ENCODE measurements at regions not wholly inside any gene's neighbourhood (a gene's known extent, or its start where the extent isn't known, plus 50 kb on each side); places are given as distances from the start of the nearest gene placed in this dataset.
"Not testable (repeated sequence)": the region's sequence is repeated elsewhere in the genome, so short reads cannot be mapped to it uniquely, and the experiment has no call there.

- no peak for DNase-seq
Measured at GRCh38 chr12:127014079-127014478, 1252.9 kb upstream of the TMEM132C start.

- no peak for DNase-seq
Measured at GRCh38 chr12:127024791-127025190, 1242.2 kb upstream of the TMEM132C start.

- no peak for DNase-seq
Measured at GRCh38 chr12:127025545-127025944, 1241.4 kb upstream of the TMEM132C start.

- DNase-seq, result no peak
Measured at GRCh38 chr12:127035011-127035879, 1231.7 kb upstream of the TMEM132C start.

- DNase-seq, result no peak
Measured at GRCh38 chr12:127038152-127038551, 1228.8 kb upstream of the TMEM132C start.

DNA sequence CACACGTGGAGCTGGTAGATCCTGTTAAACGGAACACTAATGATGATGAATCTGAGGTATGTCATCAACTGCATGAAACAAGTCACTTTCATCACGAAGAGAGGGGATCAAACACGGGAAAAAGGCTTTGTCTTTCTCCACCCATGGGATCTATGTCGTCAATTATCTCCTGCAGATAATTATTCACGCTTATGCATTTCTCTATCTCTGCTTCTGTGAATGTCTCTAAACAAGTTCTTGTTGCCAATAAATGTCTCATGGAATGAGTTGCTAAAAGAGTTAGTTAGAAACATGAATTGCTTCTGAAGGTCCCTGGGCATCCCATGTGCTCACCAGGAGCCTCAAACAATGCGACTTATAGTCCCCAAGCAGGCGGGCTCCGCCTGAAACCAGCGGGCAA is 1228.2 kb upstream of the TMEM132C start:
- no peak for DNase-seq

- DNase-seq, result no peak
Measured at GRCh38 chr12:127041985-127042625, 1224.9 kb upstream of the TMEM132C start.

GRCh38 chr12:127043731-127044130 is 1223.2 kb upstream of the TMEM132C start:
- DNase-seq, result no peak

DNA sequence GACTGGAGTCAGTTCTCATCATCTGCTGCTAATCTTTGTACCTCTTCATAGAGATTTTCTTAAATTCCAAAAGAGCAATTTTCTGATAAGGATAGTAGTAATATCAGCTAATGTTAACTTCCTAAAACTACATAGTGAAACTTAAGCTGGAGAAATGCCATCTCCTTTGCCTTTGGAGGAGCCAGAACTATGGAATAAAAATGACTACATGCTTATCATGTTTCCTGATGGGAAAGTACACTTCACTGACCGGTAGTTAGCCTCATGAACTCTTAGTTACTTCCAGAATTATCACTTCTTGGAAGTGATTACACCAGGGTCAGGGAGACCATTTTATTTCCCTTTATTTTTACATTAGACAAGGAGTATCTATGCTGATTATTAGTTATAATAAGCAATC is 1222.1 kb upstream of the TMEM132C start:
- DNase-seq, result no peak

GRCh38 chr12:127046467-127046866 is 1220.5 kb upstream of the TMEM132C start:
- no peak for DNase-seq

GRCh38 chr12:127048057-127048456 is 1218.9 kb upstream of the TMEM132C start:
- DNase-seq, result no peak

DNA sequence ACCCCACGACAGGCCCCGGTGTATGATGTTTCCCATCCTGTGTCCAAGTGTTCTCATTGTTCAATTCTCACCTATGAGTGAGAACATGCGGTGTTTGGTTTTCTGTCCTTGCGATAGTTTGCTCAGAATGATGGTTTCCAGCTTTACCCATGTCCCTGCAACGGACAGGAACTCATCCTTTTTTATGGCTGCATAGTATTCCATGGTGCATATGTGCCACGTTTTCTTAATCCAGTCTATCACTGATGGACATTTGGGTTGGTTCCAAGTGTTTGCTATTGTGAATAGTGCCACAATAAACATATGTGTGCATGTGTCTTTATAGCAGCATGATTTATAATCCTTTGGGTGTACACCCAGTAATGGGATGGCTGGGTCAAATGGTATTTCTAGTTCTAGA is 1218.4 kb upstream of the TMEM132C start:
- not testable (repeated sequence) for DNase-seq

GRCh38 chr12:127051139-127051538 is 1215.8 kb upstream of the TMEM132C start:
- no peak for DNase-seq

GRCh38 chr12:127052511-127053232 is 1214.3 kb upstream of the TMEM132C start:
- no peak for DNase-seq

DNA sequence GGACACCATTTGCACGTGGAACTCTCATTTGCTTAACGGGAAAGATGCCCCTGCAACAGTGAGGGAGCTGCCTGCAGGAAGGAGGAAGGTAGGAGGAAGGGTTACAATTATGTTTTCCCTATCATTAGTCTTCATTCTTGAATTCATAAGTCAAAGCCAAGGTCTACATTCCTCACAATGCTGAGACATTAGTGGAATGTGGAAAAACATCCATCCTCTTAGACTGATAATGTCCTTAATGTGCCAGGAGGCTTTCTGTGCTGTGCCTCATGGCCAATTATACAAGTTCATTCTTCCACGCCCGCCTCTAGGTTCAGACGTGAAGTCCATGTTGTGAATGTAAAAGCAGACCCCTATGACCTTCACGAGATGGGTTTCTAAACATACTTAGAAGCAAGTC is 1212.4 kb upstream of the TMEM132C start:
- no peak for DNase-seq

GRCh38 chr12:127060310-127060847 is 1206.6 kb upstream of the TMEM132C start:
- DNase-seq, result no peak

GRCh38 chr12:127060933-127061332 is 1206.0 kb upstream of the TMEM132C start:
- no peak for DNase-seq

DNA sequence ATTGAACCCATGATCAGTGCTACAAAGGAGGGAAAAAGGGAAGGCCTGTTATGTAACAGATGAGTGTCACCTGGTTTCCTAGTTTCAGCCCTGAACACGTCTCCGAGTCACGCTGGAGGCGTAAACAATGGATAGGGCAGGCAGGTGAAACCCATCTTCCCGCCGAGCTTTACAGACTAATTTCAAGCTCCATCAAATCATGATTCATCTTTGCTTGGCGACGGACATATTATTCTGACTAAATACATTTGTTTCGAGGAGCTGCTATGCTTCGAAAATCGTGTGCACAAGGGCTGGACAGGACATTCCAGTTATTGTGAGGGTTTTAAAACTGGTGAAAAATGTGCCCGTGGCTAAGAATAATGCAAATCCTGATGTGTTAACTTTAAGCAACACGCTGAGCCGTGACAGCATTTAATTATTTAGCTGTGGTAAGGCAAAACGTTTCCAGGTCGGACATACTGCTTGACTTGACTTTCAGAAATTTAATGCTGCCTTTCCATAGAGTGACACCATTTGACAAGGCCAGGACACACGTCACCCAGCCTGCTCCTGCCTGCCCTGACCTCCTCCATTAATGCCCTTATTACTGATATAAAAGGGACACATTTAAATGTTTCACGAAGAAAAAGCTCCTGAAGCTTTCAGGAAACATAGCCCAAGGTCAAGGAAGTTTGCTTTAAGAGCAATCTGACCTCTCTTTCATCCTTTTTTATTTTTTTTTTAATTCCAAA is 1203.5 kb upstream of the TMEM132C start:
- DNase-seq, result no peak

DNA sequence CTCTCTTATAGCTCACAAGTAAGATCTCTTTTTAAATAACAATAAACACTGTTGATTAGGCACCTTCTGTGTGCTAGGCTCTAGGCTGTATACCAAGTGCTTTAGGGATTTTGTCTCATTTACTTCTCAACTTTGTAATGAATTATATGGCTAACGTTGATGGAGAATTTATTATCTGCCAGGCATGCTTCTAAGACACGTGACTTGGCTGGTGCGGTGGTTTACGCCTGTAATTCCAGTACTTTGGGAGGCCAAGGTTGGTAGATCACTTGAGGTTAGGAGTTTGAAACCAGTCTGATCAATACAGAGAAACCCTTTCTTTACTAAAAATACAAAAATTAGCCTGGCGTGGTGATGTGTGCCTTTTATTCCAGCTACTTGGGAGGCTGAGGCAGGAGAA is 1202.8 kb upstream of the TMEM132C start:
- no peak for DNase-seq

DNA sequence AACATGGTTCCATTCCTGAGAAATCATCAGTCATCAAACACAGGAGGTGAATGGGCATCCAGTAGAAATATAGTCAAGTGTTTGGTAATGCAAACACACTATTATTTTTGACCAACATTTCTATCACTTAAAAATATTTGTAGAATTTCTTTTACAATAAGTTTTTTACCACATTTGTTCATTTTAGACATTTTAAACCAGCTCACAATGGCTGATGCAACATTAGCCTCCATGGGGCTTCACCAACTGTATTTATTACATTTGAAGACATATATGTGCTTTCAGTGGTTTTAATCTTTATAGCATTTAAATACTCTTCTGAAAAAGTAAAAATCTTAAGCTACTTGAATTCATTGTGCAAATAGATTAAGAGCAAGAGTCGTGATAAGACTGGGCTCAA is 1201.4 kb upstream of the TMEM132C start:
- no peak for DNase-seq

DNA sequence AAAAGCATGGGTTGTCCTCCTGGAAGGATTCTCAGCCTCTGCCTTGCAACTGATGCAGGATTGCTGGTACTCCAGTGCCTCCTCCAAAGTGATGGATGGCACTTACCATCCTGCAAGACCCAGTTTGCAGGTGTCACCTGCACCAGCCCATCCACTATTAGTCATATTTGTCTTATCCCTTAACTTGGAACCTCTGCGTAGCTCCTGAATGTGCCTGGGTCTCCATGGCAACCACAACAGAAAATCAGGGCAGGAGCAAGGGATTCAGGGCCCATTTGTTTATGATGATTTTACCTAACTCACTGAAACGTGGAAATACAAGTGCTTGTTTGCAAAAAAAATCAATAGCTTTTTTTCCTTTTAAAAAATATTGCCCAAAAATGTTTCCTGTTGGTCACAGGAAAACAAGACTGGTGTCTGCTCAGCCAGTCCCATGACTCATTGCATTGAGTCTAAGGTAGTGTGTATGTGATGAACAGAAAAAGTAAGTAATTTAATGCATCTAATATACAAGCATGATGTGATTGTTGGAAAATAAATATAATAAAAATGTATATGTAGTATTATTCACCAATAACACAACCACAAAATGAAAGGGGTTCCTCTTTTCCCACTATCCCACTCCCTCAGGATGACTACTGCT is 1196.3 kb upstream of the TMEM132C start:
- DNase-seq, result no peak

DNA sequence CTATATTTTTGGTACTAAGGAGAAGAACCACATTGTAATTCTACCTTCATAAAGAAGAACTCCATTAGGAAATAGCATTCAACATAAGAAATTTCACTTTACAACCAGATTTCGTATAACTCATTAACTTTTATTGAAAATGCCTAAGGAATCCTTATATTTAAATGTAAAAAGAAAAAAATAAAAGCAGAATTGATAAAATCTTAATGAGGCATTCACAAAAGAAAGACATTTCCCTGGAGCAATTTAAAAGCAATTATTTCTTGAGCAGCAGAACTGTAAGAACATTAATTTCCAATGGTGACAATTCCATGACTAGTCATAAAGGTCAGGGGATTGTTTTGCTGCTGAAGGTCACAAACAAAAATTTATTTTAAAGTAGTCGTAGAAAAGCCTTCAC is 1192.8 kb upstream of the TMEM132C start:
- DNase-seq, result no peak
